Smooth muscle cell (in vitro differentiated cells): ENCODE measurements at regions not wholly inside any gene's neighbourhood (a gene's known extent, or its start where the extent isn't known, plus 50 kb on each side); places are given as distances from the start of the nearest gene placed in this dataset.
"Not testable (repeated sequence)": the region's sequence is repeated elsewhere in the genome, so short reads cannot be mapped to it uniquely, and the experiment has no call there.

Source experiments
- DNase-seq: peaks from one replicate; lab custom pipeline; 2025; ENCODE audit not compliant: unreplicated experiment; lab: John Stamatoyannopoulos, UW
- H2AFZ ChIP-seq: fragments of 200-600 bp; sonication (generic); 2 replicates; pipeline ENCODE4 v1.6.0; 2016; ENCODE audit warnings: antibody characterized with exemption, low read depth, mild to moderate bottlenecking
- H3F3A ChIP-seq: fragments of 200-600 bp; sonication (generic); 2 replicates; pipeline ENCODE4 v1.6.0; 2017; ENCODE audit warnings: antibody characterized with exemption, low read depth
- H3K27ac ChIP-seq: fragments of 200-600 bp; sonication (generic); 2 replicates; pipeline ENCODE4 v1.5.1; 2016; ENCODE audit warnings: low read depth, mild to moderate bottlenecking
- H3K27me3 ChIP-seq: fragments of 200-600 bp; sonication (generic); 2 replicates; pipeline ENCODE4 v1.6.1; 2016; ENCODE audit warnings: low read depth, mild to moderate bottlenecking
- H3K36me3 ChIP-seq: fragments of 200-600 bp; sonication (generic); 2 replicates; pipeline ENCODE4 v1.5.1; 2016; ENCODE audit warnings: low read depth
- H3K4me1 ChIP-seq: fragments of 200-600 bp; sonication (generic); 2 replicates; pipeline ENCODE4 v1.5.1; 2016; ENCODE audit warnings: low read depth
- H3K4me2 ChIP-seq: fragments of 200-600 bp; sonication (generic); 2 replicates; pipeline ENCODE4 v1.6.0; 2016; ENCODE audit warnings: mild to moderate bottlenecking
- H3K4me3 ChIP-seq: fragments of 200-600 bp; sonication (generic); 2 replicates; pipeline ENCODE4 v1.5.1; 2016; ENCODE audit warnings: mild to moderate bottlenecking
- H3K79me2 ChIP-seq: fragments of 200-600 bp; sonication (generic); 2 replicates; pipeline ENCODE4 v1.6.0; 2016; ENCODE audit warnings: low read depth, mild to moderate bottlenecking
- H3K9ac ChIP-seq: fragments of 200-600 bp; sonication (generic); 2 replicates; pipeline ENCODE4 v1.6.0; 2016; ENCODE audit warnings: low read depth
- H3K9me3 ChIP-seq: fragments of 200-600 bp; sonication (generic); replicated peaks from 2 replicates; pipeline ENCODE4 v1.5.1; 2016; ENCODE audit warnings: low read depth
- H4K20me1 ChIP-seq: fragments of 200-600 bp; sonication (generic); 2 replicates; pipeline ENCODE4 v1.6.0; 2016; ENCODE audit warnings: low read depth
- CTCF ChIP-seq: fragments of 200-600 bp; sonication (generic); IDR thresholded peaks from 2 replicates; pipeline ENCODE4 v1.5.1; 2017; ENCODE audit warnings: borderline replicate concordance, mild to moderate bottlenecking, antibody characterized with exemption; ENCODE audit not compliant: insufficient read depth, poor library complexity, severe bottlenecking
- WGBS: methylation state at CpG from one replicate; pipeline ENCODE4 v1.1.7; 2016; ENCODE audit warnings: low lambda C conversion rate; 5-methylcytosine and 5-hydroxymethylcytosine counted together

DNA sequence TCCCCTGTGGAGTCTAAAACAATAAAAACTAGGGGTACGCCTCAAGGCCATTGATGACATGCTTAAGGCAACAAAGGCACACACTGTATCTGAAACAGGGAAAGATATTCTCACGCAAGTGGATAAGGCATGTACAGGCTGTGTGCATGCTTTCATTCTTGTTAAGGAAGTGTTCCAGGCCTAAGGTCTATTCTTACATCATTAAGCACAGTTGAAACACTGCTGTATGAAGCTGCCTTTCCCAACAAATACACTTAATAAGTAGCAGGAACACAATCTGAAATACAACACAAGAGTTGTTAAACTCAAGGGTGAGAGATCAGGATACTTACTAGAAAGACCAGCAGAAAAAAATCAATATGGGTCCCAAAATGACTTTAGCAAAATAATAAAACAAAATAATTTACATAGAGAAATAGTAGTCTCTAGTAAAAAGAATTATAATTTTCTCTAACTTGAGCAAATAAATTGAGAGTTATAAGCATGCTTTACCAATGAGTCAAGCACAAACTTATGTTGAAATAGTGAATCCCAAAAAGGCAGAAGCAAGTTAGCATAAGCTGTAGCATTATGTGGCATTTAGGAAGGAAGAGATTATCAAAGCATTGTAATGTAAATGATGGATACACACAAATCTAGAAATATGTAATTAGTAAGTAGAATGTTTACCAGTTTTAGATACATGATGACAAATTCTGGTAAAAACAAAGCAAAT, 796.9 kb downstream of the SLITRK1 start:
- Histone ChIP-seq H2AFZ (no peak overlapping the region), H3K4me1 (no peaks in the 10 kb centered on the region), H3F3A (no peaks in the 10 kb centered on the region), H3K4me2 (no peak overlapping the region), H3K9me3 (no peaks in the 10 kb centered on the region), H3K79me2 (no peaks in the 10 kb centered on the region), H3K36me3 (no peaks in the 10 kb centered on the region), H3K4me3 (no peak overlapping the region), H3K27ac (no peak overlapping the region), H4K20me1 (no peaks in the 10 kb centered on the region), H3K9ac (no peak overlapping the region), H3K27me3 (no peaks in the 10 kb centered on the region)
- no peak for DNase-seq
- TF ChIP-seq CTCF = no peak
- WGBS = 84% methylated on average over 2 of the region's 2 CpGs

DNA sequence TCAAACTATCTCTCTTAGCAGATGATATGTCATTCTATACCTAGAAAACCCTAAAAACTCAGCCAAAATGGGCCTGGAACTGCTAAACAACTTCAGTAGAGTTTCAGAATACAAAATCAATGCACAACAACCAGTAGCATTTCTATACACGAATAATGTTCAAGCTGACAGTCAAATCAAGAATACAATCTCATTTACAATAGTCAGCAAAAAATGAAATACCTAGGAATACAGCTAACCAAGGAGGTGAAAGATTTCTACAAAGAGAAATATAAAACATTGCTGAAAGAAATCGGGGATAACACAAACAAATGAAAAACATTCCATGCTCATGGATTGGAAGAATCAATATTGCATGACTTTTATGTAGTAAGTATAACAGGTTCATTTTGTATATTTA, 804.8 kb downstream of the SLITRK1 start:
- TF ChIP-seq CTCF = no peak
- no peaks in the 10 kb centered on the region for H3K4me1 ChIP-seq
- no peaks in the 10 kb centered on the region for H3F3A ChIP-seq
- no peak overlapping the region for H3K4me2 ChIP-seq
- H3K27ac ChIP-seq = no peak overlapping the region
- no peak for DNase-seq
- H3K27me3 ChIP-seq = no peaks in the 10 kb centered on the region
- no peak overlapping the region for H3K4me3 ChIP-seq
- no peaks in the 10 kb centered on the region for H3K36me3 ChIP-seq
- no peaks in the 10 kb centered on the region for H3K9me3 ChIP-seq
- H4K20me1 ChIP-seq = no peaks in the 10 kb centered on the region
- H3K79me2 ChIP-seq = no peaks in the 10 kb centered on the region
- H3K9ac ChIP-seq = no peak overlapping the region
- H2AFZ ChIP-seq = no peak overlapping the region
- 80% methylated on average over 2 of the region's 2 CpGs for WGBS

- not testable (repeated sequence) for H3K27me3 ChIP-seq, H3K9ac ChIP-seq, H3K4me2 ChIP-seq, H3K4me1 ChIP-seq, H3K9me3 ChIP-seq, H3F3A ChIP-seq, H4K20me1 ChIP-seq, DNase-seq, H3K27ac ChIP-seq, H3K36me3 ChIP-seq, H3K79me2 ChIP-seq, H3K4me3 ChIP-seq, H2AFZ ChIP-seq
These were observed 808.3 kb downstream of the SLITRK1 start for GRCh38 chr13:83073930-83074329.

- Histone ChIP-seq H3K4me1 (no peaks in the 10 kb centered on the region), H3K9me3 (no peaks in the 10 kb centered on the region), H2AFZ (no peak overlapping the region), H4K20me1 (no peaks in the 10 kb centered on the region), H3K4me2 (no peak overlapping the region), H3K9ac (no peak overlapping the region), H3K4me3 (no peak overlapping the region), H3F3A (no peaks in the 10 kb centered on the region), H3K27ac (no peak overlapping the region), H3K27me3 (no peaks in the 10 kb centered on the region), H3K79me2 (no peaks in the 10 kb centered on the region), H3K36me3 (no peaks in the 10 kb centered on the region)
- WGBS = 72% methylated on average over 3 of the region's 3 CpGs
- DNase-seq = no peak
- no peak for TF ChIP-seq CTCF
These were observed 817.2 kb downstream of the SLITRK1 start for GRCh38 chr13:83065108-83065507.
